ENCODE measurements at regions not wholly inside any gene's neighbourhood (a gene's known extent, or its start where the extent isn't known, plus 50 kb on each side); places are given as distances from the start of the nearest gene placed in this dataset.

DNA sequence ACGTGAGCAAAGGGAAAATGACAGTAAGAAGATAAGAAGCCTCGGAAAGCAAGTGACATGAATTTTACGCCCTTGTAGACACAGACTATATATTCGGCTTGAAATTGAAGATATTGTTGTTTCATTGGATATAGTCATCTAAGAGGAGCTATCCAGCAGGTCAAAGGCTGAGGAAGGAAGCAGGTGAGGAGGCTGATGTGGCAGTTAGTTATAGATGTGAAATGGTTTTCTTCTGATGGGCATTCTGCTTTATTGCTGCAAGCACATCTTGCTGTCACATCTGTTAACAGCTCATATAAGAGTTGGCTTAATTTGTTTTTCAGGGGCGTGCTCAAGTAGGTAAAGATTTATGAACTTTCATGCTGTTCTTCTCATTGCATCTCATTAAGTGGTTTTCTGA, 146.1 kb downstream of the KLF5 start:
- Histone ChIP-seq H3K36me3 (ENCODE audit: control insufficient read depth, insufficient read depth, low read length) (no peaks in the 10 kb centered on the region), H3K9me3 (ENCODE audit: control insufficient read depth, insufficient read depth, low read depth, low read length) (no peaks in the 10 kb centered on the region), H3K27me3 (ENCODE audit: control insufficient read depth, insufficient read depth, low read length) (no peaks in the 10 kb centered on the region; the same call in 1 of the 2 replicates), H3K4me1 (ENCODE audit: control insufficient read depth, insufficient read depth, low read length) (no peaks in the 10 kb centered on the region), H3K4me3 (ENCODE audit: low read depth in 2 of 2, low read length in 2 of 2) (no peak overlapping the region), H3K27ac (ENCODE audit: low read length) (no peak overlapping the region)
- ChIA-PET POLR2A (no interaction called here), CTCF (no interaction called here)
- no peak for DNase-seq (ENCODE audit: low read depth, low spot score)
- in situ Hi-C loops (cut with HindIII; ENCODE audit: low pct_unique_long_range_greater_than_20kb, low sequenced_read_pairs), result no loop called here
- intact Hi-C loops (cut with micrococcal nuclease; ENCODE audit: unreplicated experiment), result no loop called here
- no peak for ATAC-seq
- no peak for TF ChIP-seq POLR2AphosphoS5 (IDR thresholded peaks at IDR 0.05; ENCODE audit: low read depth, low read length)
- no peak for TF ChIP-seq TCF7L2 (IDR thresholded peaks at IDR 0.05; ENCODE audit: low read depth, low read length)
- TF ChIP-seq, protein P1, sequence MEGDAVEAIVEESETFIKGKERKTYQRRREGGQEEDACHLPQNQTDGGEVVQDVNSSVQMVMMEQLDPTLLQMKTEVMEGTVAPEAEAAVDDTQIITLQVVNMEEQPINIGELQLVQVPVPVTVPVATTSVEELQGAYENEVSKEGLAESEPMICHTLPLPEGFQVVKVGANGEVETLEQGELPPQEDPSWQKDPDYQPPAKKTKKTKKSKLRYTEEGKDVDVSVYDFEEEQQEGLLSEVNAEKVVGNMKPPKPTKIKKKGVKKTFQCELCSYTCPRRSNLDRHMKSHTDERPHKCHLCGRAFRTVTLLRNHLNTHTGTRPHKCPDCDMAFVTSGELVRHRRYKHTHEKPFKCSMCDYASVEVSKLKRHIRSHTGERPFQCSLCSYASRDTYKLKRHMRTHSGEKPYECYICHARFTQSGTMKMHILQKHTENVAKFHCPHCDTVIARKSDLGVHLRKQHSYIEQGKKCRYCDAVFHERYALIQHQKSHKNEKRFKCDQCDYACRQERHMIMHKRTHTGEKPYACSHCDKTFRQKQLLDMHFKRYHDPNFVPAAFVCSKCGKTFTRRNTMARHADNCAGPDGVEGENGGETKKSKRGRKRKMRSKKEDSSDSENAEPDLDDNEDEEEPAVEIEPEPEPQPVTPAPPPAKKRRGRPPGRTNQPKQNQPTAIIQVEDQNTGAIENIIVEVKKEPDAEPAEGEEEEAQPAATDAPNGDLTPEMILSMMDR (IDR thresholded peaks at IDR 0.05), result no peak
- no peak for TF ChIP-seq SIN3A (IDR thresholded peaks at IDR 0.05; ENCODE audit: borderline replicate concordance, insufficient read depth, low read depth, low read length)
- TF ChIP-seq, protein P2, sequence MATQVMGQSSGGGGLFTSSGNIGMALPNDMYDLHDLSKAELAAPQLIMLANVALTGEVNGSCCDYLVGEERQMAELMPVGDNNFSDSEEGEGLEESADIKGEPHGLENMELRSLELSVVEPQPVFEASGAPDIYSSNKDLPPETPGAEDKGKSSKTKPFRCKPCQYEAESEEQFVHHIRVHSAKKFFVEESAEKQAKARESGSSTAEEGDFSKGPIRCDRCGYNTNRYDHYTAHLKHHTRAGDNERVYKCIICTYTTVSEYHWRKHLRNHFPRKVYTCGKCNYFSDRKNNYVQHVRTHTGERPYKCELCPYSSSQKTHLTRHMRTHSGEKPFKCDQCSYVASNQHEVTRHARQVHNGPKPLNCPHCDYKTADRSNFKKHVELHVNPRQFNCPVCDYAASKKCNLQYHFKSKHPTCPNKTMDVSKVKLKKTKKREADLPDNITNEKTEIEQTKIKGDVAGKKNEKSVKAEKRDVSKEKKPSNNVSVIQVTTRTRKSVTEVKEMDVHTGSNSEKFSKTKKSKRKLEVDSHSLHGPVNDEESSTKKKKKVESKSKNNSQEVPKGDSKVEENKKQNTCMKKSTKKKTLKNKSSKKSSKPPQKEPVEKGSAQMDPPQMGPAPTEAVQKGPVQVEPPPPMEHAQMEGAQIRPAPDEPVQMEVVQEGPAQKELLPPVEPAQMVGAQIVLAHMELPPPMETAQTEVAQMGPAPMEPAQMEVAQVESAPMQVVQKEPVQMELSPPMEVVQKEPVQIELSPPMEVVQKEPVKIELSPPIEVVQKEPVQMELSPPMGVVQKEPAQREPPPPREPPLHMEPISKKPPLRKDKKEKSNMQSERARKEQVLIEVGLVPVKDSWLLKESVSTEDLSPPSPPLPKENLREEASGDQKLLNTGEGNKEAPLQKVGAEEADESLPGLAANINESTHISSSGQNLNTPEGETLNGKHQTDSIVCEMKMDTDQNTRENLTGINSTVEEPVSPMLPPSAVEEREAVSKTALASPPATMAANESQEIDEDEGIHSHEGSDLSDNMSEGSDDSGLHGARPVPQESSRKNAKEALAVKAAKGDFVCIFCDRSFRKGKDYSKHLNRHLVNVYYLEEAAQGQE (IDR thresholded peaks at IDR 0.05; ENCODE audit: insufficient read depth in 1 of 2, low read depth in 2 of 2, low read length in 1 of 2), result no peak
- no TSS peak for BruUV-seq (replicated peaks)

DNA sequence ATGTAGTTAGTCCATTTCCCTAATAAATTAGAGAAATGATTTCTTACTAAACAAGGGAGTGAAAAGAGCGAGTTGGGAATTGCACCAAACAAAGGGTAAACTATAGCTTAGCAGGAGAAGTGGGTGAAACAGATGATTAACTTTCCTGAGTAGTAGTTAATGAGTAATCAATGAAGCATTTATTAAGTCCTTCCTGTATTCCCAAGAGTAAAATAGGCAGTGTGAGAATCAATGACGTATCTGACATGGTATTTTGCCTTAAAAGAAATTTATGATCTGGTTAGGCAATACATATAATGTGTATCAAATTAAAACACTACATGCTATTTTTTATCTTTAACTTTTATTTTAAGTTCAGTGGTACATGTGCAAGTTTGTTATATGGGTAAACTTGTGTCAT, 142.8 kb downstream of the KLF5 start:
- CTCF ChIA-PET, result no interaction called here
- no TSS peak for BruUV-seq (replicated peaks)
- DNase-seq (ENCODE audit: low read depth, low spot score), result no peak
- H3K27me3 ChIP-seq (ENCODE audit: control insufficient read depth, insufficient read depth, low read length), result no peaks in the 10 kb centered on the region
- no peaks in the 10 kb centered on the region for H3K4me1 ChIP-seq (ENCODE audit: control insufficient read depth, insufficient read depth, low read length)
- H3K27ac ChIP-seq (ENCODE audit: low read length), result no peak overlapping the region
- no peaks in the 10 kb centered on the region for H3K9me3 ChIP-seq (ENCODE audit: control insufficient read depth, insufficient read depth, low read depth, low read length)
- H3K4me3 ChIP-seq (ENCODE audit: low read depth in 2 of 2, low read length in 2 of 2), result no peak overlapping the region
- POLR2A ChIA-PET, result no interaction called here
- intact Hi-C loops (cut with micrococcal nuclease; ENCODE audit: unreplicated experiment) (no loop called here), in situ Hi-C loops (cut with HindIII; ENCODE audit: low pct_unique_long_range_greater_than_20kb, low sequenced_read_pairs) (no loop called here)
- H3K36me3 ChIP-seq (ENCODE audit: control insufficient read depth, insufficient read depth, low read length), result no peaks in the 10 kb centered on the region
- ATAC-seq, result no peak
- TF ChIP-seq TCF7L2 (IDR thresholded peaks at IDR 0.05; ENCODE audit: low read depth, low read length) (no peak), SIN3A (IDR thresholded peaks at IDR 0.05; ENCODE audit: borderline replicate concordance, insufficient read depth, low read depth, low read length) (no peak), POLR2AphosphoS5 (IDR thresholded peaks at IDR 0.05; ENCODE audit: low read depth, low read length) (no peak)
- TF ChIP-seq, protein P2 (IDR thresholded peaks at IDR 0.05; ENCODE audit: insufficient read depth in 1 of 2, low read depth in 2 of 2, low read length in 1 of 2), result no peak
- TF ChIP-seq, protein P1 (IDR thresholded peaks at IDR 0.05), result no peak
